WTC11 (cell line): ENCODE measurements at regions not wholly inside any gene's neighbourhood (a gene's known extent, or its start where the extent isn't known, plus 50 kb on each side); places are given as distances from the start of the nearest gene placed in this dataset.

Experiments
- ATAC-seq: fragments of 200-7000 bp; cut with Tn5 transposase; 2 replicates; pipeline ENCODE4 v1.10.0; 2021; ENCODE audit warnings: mild to moderate bottlenecking, moderate library complexity
- CTCF ChIA-PET: fragments of 300-600 bp; sonication (Branson Sonifier 250); formaldehyde crosslinking; loops from one replicate; lab custom pipeline; 2021; ENCODE audit warnings: antibody characterized with exemption; lab: Charles Lee
- POLR2A ChIA-PET: fragments of 350-600 bp; sonication (Branson Sonifier 250); formaldehyde crosslinking; loops from one replicate; lab custom pipeline; 2021; ENCODE audit warnings: antibody characterized with exemption; lab: Charles Lee
- DNase-seq: peaks from one replicate; pipeline ENCODE4 v3.0.0; 2021; ENCODE audit warnings: low spot score
- H3K27ac Mint-ChIP-seq: 2 replicates; pipeline ENCODE4 v1.8.0; 2021; ENCODE audit warnings: mixed read lengths
- H3K27me3 Mint-ChIP-seq: 2 replicates; pipeline ENCODE4 v1.8.0; 2021; ENCODE audit warnings: low read depth, mild to moderate bottlenecking, moderate library complexity, mixed read lengths
- H3K36me3 Mint-ChIP-seq: 2 replicates; pipeline ENCODE4 v1.8.0; 2021; ENCODE audit warnings: mixed read lengths
- H3K4me1 Mint-ChIP-seq: 2 replicates; pipeline ENCODE4 v1.8.0; 2022; ENCODE audit warnings: mixed read lengths
- H3K4me3 Mint-ChIP-seq: 2 replicates; pipeline ENCODE4 v1.8.0; 2021; ENCODE audit warnings: mild to moderate bottlenecking, moderate library complexity, mixed read lengths
- H3K9me3 Mint-ChIP-seq: 2 replicates; pipeline ENCODE4 v1.8.0; 2021; ENCODE audit warnings: mixed read lengths
- ELF4 ChIP-seq: sonication (generic); formaldehyde crosslinking; IDR thresholded peaks from 2 replicates; pipeline ENCODE4 v1.8.1; 2022; ENCODE audit warnings: low read depth, mild to moderate bottlenecking, moderate library complexity, missing genetic modification reagents
- ESRRA ChIP-seq: sonication (generic); formaldehyde crosslinking; IDR thresholded peaks from 2 replicates; pipeline ENCODE4 v1.8.1; 2022; ENCODE audit warnings: mild to moderate bottlenecking, missing genetic modification reagents, borderline replicate concordance
- JAZF1 ChIP-seq: fragments of 250-450 bp; sonication (Bioruptor Pico); IDR thresholded peaks from 2 replicates; pipeline ENCODE4 v1.9.0; 2021; ENCODE audit warnings: moderate library complexity, mild to moderate bottlenecking, inconsistent platforms
- KAT7 ChIP-seq: sonication (generic); formaldehyde crosslinking; IDR thresholded peaks from 2 replicates; pipeline ENCODE4 v1.8.1; 2023; ENCODE audit warnings: missing genetic modification reagents, mild to moderate bottlenecking, borderline replicate concordance
- NR1H2 ChIP-seq: sonication (generic); formaldehyde crosslinking; IDR thresholded peaks from 2 replicates; pipeline ENCODE4 v1.9.0; 2021; ENCODE audit warnings: mild to moderate bottlenecking, moderate library complexity, missing genetic modification reagents
- SMAD3 ChIP-seq: sonication (generic); formaldehyde crosslinking; IDR thresholded peaks from 2 replicates; pipeline ENCODE4 v1.8.0; 2022; ENCODE audit warnings: missing genetic modification reagents, mild to moderate bottlenecking, borderline replicate concordance
- SP1 ChIP-seq: sonication (generic); formaldehyde crosslinking; conservative IDR thresholded peaks from 2 replicates; pipeline ENCODE4 v1.8.1; 2022; ENCODE audit warnings: missing genetic modification reagents
- TCF7 ChIP-seq: sonication (generic); formaldehyde crosslinking; IDR thresholded peaks from 2 replicates; pipeline ENCODE4 v1.8.0; 2022; ENCODE audit warnings: mild to moderate bottlenecking, low read depth, missing genetic modification reagents, moderate library complexity
- ZBTB21 ChIP-seq: sonication (generic); formaldehyde crosslinking; IDR thresholded peaks from 2 replicates; pipeline ENCODE4 v1.8.1; 2023; ENCODE audit warnings: mild to moderate bottlenecking, missing genetic modification reagents, borderline replicate concordance
- ZNF232 ChIP-seq: sonication (generic); formaldehyde crosslinking; IDR thresholded peaks from 2 replicates; pipeline ENCODE4 v1.8.0; 2022; ENCODE audit warnings: mild to moderate bottlenecking, missing genetic modification reagents
- ZNF671 ChIP-seq: fragments of 250-450 bp; sonication (Bioruptor Pico); IDR thresholded peaks from 2 replicates; pipeline ENCODE4 v1.8.0; 2021; ENCODE audit warnings: mild to moderate bottlenecking
- TF ChIP-seq, protein P1 (sequence below): fragments of 200-600 bp; IDR thresholded peaks from 2 replicates; pipeline ENCODE4 v1.8.0; 2022; ENCODE audit warnings: antibody characterized with exemption
- TF ChIP-seq, protein P2 (sequence below): sonication (generic); formaldehyde crosslinking; IDR thresholded peaks from 2 replicates; pipeline ENCODE4 v1.8.1; 2023; ENCODE audit warnings: mild to moderate bottlenecking, missing genetic modification reagents
- TF ChIP-seq, protein P3 (sequence below): fragments of 250-450 bp; sonication (Bioruptor Pico); IDR thresholded peaks from 2 replicates; pipeline ENCODE4 v1.8.0; 2021; ENCODE audit warnings: mild to moderate bottlenecking
- TF ChIP-seq, protein P4 (sequence below): fragments of 250-450 bp; sonication (Bioruptor Pico); IDR thresholded peaks from 2 replicates; pipeline ENCODE4 v2.1.2; 2022; ENCODE audit warnings: mild to moderate bottlenecking, moderate library complexity
- TF ChIP-seq, protein P5 (sequence below): fragments of 250-450 bp; sonication (Bioruptor Pico); IDR thresholded peaks from 2 replicates; pipeline ENCODE4 v1.9.0; 2021; ENCODE audit warnings: moderate library complexity, mild to moderate bottlenecking, inconsistent platforms, borderline replicate concordance
- TF ChIP-seq, protein P6 (sequence below): fragments of 250-450 bp; sonication (Bioruptor Pico); IDR thresholded peaks from 2 replicates; pipeline ENCODE4 v1.9.0; 2021; ENCODE audit warnings: mild to moderate bottlenecking, borderline replicate concordance
- TF ChIP-seq, protein P7 (sequence below): sonication (generic); formaldehyde crosslinking; IDR thresholded peaks from 2 replicates; pipeline ENCODE4 v1.8.1; 2022; ENCODE audit warnings: low read depth, missing genetic modification reagents, borderline replicate concordance
- TF ChIP-seq, protein P8 (sequence below): sonication (generic); formaldehyde crosslinking; IDR thresholded peaks from 2 replicates; pipeline ENCODE4 v1.8.0; 2022; ENCODE audit warnings: mild to moderate bottlenecking, missing genetic modification reagents
- TF ChIP-seq, protein P9 (sequence below): sonication (generic); formaldehyde crosslinking; IDR thresholded peaks from 2 replicates; pipeline ENCODE4 v1.8.0; 2022; ENCODE audit warnings: mild to moderate bottlenecking, missing genetic modification reagents

DNA sequence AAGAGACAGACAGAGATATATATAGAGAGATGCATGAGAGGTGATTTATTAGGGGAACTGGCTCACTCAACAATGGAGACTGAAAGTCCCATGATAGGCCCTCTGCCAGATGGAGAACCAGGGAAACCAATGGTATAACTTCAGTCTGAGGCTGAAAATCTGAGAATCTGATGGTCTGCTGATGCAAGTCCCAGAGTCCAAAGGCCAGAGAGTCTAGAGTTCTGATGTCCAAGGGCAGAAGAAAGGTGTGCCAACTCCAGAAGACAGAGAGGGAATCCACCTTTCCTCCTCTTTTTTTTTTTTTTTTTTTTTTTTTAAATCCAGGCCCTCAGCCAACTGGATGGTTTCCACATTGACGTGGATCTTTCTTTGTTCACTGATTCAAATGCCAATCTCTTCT lies 197.9 kb upstream of the MEIS2 start (continued):
- TF ChIP-seq, protein P1, sequence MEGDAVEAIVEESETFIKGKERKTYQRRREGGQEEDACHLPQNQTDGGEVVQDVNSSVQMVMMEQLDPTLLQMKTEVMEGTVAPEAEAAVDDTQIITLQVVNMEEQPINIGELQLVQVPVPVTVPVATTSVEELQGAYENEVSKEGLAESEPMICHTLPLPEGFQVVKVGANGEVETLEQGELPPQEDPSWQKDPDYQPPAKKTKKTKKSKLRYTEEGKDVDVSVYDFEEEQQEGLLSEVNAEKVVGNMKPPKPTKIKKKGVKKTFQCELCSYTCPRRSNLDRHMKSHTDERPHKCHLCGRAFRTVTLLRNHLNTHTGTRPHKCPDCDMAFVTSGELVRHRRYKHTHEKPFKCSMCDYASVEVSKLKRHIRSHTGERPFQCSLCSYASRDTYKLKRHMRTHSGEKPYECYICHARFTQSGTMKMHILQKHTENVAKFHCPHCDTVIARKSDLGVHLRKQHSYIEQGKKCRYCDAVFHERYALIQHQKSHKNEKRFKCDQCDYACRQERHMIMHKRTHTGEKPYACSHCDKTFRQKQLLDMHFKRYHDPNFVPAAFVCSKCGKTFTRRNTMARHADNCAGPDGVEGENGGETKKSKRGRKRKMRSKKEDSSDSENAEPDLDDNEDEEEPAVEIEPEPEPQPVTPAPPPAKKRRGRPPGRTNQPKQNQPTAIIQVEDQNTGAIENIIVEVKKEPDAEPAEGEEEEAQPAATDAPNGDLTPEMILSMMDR, result no peak
- TF ChIP-seq, protein P2, sequence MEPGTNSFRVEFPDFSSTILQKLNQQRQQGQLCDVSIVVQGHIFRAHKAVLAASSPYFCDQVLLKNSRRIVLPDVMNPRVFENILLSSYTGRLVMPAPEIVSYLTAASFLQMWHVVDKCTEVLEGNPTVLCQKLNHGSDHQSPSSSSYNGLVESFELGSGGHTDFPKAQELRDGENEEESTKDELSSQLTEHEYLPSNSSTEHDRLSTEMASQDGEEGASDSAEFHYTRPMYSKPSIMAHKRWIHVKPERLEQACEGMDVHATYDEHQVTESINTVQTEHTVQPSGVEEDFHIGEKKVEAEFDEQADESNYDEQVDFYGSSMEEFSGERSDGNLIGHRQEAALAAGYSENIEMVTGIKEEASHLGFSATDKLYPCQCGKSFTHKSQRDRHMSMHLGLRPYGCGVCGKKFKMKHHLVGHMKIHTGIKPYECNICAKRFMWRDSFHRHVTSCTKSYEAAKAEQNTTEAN (CRISPR knock-in tag), result no peak
- TF ChIP-seq, protein P3, sequence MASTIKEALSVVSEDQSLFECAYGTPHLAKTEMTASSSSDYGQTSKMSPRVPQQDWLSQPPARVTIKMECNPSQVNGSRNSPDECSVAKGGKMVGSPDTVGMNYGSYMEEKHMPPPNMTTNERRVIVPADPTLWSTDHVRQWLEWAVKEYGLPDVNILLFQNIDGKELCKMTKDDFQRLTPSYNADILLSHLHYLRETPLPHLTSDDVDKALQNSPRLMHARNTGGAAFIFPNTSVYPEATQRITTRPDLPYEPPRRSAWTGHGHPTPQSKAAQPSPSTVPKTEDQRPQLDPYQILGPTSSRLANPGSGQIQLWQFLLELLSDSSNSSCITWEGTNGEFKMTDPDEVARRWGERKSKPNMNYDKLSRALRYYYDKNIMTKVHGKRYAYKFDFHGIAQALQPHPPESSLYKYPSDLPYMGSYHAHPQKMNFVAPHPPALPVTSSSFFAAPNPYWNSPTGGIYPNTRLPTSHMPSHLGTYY (CRISPR knock-in tag), result no peak
- TF ChIP-seq KAT7 (CRISPR knock-in tag) (no peak), SMAD3 (CRISPR knock-in tag) (no peak), TCF7 (CRISPR knock-in tag) (no peak), ELF4 (no peak)
- TF ChIP-seq, protein P4, sequence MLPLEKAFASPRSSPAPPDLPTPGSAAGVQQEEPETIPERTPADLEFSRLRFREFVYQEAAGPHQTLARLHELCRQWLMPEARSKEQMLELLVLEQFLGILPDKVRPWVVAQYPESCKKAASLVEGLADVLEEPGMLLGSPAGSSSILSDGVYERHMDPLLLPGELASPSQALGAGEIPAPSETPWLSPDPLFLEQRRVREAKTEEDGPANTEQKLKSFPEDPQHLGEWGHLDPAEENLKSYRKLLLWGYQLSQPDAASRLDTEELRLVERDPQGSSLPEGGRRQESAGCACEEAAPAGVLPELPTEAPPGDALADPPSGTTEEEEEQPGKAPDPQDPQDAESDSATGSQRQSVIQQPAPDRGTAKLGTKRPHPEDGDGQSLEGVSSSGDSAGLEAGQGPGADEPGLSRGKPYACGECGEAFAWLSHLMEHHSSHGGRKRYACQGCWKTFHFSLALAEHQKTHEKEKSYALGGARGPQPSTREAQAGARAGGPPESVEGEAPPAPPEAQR, result no peak
- TF ChIP-seq, protein P5, sequence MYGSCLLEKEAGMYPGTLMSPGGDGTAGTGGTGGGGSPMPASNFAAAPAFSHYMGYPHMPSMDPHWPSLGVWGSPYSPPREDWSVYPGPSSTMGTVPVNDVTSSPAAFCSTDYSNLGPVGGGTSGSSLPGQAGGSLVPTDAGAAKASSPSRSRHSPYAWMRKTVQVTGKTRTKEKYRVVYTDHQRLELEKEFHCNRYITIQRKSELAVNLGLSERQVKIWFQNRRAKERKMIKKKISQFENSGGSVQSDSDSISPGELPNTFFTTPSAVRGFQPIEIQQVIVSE (CRISPR knock-in tag), result no peak
- TF ChIP-seq, protein P6, sequence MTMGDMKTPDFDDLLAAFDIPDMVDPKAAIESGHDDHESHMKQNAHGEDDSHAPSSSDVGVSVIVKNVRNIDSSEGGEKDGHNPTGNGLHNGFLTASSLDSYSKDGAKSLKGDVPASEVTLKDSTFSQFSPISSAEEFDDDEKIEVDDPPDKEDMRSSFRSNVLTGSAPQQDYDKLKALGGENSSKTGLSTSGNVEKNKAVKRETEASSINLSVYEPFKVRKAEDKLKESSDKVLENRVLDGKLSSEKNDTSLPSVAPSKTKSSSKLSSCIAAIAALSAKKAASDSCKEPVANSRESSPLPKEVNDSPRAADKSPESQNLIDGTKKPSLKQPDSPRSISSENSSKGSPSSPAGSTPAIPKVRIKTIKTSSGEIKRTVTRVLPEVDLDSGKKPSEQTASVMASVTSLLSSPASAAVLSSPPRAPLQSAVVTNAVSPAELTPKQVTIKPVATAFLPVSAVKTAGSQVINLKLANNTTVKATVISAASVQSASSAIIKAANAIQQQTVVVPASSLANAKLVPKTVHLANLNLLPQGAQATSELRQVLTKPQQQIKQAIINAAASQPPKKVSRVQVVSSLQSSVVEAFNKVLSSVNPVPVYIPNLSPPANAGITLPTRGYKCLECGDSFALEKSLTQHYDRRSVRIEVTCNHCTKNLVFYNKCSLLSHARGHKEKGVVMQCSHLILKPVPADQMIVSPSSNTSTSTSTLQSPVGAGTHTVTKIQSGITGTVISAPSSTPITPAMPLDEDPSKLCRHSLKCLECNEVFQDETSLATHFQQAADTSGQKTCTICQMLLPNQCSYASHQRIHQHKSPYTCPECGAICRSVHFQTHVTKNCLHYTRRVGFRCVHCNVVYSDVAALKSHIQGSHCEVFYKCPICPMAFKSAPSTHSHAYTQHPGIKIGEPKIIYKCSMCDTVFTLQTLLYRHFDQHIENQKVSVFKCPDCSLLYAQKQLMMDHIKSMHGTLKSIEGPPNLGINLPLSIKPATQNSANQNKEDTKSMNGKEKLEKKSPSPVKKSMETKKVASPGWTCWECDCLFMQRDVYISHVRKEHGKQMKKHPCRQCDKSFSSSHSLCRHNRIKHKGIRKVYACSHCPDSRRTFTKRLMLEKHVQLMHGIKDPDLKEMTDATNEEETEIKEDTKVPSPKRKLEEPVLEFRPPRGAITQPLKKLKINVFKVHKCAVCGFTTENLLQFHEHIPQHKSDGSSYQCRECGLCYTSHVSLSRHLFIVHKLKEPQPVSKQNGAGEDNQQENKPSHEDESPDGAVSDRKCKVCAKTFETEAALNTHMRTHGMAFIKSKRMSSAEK, result no peak
- TF ChIP-seq, protein P7, sequence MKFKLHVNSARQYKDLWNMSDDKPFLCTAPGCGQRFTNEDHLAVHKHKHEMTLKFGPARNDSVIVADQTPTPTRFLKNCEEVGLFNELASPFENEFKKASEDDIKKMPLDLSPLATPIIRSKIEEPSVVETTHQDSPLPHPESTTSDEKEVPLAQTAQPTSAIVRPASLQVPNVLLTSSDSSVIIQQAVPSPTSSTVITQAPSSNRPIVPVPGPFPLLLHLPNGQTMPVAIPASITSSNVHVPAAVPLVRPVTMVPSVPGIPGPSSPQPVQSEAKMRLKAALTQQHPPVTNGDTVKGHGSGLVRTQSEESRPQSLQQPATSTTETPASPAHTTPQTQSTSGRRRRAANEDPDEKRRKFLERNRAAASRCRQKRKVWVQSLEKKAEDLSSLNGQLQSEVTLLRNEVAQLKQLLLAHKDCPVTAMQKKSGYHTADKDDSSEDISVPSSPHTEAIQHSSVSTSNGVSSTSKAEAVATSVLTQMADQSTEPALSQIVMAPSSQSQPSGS (CRISPR knock-in tag), result no peak
- TF ChIP-seq, protein P8, sequence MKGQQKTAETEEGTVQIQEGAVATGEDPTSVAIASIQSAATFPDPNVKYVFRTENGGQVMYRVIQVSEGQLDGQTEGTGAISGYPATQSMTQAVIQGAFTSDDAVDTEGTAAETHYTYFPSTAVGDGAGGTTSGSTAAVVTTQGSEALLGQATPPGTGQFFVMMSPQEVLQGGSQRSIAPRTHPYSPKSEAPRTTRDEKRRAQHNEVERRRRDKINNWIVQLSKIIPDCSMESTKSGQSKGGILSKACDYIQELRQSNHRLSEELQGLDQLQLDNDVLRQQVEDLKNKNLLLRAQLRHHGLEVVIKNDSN (CRISPR knock-in tag), result no peak

DNA sequence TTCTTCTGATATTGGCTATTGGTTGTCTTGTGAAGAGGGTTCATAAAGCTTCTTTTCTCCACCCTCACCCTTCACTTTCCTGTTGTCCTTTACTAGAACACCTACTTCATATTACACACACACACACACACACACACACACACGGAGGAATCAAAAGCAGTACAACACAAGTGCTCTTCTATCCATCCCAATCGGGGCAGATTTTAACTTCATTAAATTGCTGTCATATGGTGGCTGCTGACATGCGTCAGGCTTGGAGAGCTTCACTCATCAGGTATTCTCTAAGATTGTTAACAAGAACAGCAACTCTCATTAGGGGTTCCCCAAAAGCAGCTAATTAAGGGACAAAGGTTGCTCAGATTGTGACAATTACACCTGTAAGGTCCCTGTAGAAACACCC lies 239.1 kb upstream of the MEIS2 start:
- DNase-seq (no peak), ATAC-seq (no peak)
- H3K9me3 Mint-ChIP-seq, result peaks cover 7% of the 10 kb centered on the region
- no peaks in the 10 kb centered on the region for H3K27me3 Mint-ChIP-seq
- no peaks in the 10 kb centered on the region for H3K36me3 Mint-ChIP-seq
- POLR2A ChIA-PET, result no interaction called here
- no peak overlapping the region for H3K27ac Mint-ChIP-seq
- no peaks in the 10 kb centered on the region for H3K4me1 Mint-ChIP-seq
- no peak overlapping the region for H3K4me3 Mint-ChIP-seq
- CTCF ChIA-PET, result interaction anchor here (0.6 kb wide), 1 partner anchor 234 kb away, joined by 4 read pairs; no protein-coding TSS in a partner anchor
- TF ChIP-seq JAZF1 (CRISPR knock-in tag) (no peak), NR1H2 (CRISPR knock-in tag) (no peak), ZNF671 (CRISPR knock-in tag) (no peak), ZNF232 (CRISPR knock-in tag) (no peak), SP1 (CRISPR knock-in tag) (no peak), ZBTB21 (no peak), ESRRA (CRISPR knock-in tag) (no peak)
- TF ChIP-seq, protein P9, sequence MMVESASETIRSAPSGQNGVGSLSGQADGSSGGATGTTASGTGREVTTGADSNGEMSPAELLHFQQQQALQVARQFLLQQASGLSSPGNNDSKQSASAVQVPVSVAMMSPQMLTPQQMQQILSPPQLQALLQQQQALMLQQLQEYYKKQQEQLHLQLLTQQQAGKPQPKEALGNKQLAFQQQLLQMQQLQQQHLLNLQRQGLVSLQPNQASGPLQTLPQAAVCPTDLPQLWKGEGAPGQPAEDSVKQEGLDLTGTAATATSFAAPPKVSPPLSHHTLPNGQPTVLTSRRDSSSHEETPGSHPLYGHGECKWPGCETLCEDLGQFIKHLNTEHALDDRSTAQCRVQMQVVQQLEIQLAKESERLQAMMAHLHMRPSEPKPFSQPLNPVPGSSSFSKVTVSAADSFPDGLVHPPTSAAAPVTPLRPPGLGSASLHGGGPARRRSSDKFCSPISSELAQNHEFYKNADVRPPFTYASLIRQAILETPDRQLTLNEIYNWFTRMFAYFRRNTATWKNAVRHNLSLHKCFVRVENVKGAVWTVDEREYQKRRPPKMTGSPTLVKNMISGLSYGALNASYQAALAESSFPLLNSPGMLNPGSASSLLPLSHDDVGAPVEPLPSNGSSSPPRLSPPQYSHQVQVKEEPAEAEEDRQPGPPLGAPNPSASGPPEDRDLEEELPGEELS, result no peak
- TF ChIP-seq, protein P2 (CRISPR knock-in tag), result no peak
